ENCODE measurements at regions not wholly inside any gene's neighbourhood (a gene's known extent, or its start where the extent isn't known, plus 50 kb on each side); places are given as distances from the start of the nearest gene placed in this dataset.
A peak's percentile ranks its signal among the peaks of the same experiment; 100 is the strongest.
"Not testable (repeated sequence)": the region's sequence is repeated elsewhere in the genome, so short reads cannot be mapped to it uniquely, and the experiment has no call there.

DNA sequence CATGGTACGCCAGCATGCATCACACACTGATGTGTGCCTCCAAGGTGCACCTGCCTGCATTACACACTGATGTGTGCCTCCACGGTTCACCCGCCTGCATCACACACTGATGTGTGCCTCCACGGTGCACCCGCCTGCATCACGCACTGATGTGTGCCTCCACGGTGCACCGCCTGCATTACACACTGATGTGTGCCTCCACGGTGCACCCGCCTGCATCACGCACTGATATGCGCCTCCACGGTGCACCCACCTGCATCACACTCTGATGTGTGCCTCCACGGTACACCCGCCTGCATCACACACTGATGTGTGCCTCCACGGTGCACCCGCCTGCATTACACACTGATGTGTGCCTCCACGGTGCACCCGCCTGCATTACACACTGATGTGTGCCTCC lies 223.1 kb upstream of the SHH start:
- CTCF ChIA-PET; H3K4me3 Mint-ChIP-seq; H3K4me1 ChIP-seq (ENCODE audit: insufficient read depth, low read length); H3K27ac ChIP-seq (ENCODE audit: low read depth, low read length); H3K27me3 Mint-ChIP-seq; H3K36me3 Mint-ChIP-seq; H3K4me1 Mint-ChIP-seq; H3K27me3 ChIP-seq (ENCODE audit: insufficient read depth, low read length, poor library complexity, severe bottlenecking); H3K9me3 Mint-ChIP-seq; DNase-seq; H3K36me3 ChIP-seq (ENCODE audit: insufficient read depth, low read length); H3K27ac Mint-ChIP-seq; H3K4me3 ChIP-seq (ENCODE audit: low read length); POLR2A ChIA-PET; H3K9me3 ChIP-seq (ENCODE audit: low read length): not testable (repeated sequence)

DNA sequence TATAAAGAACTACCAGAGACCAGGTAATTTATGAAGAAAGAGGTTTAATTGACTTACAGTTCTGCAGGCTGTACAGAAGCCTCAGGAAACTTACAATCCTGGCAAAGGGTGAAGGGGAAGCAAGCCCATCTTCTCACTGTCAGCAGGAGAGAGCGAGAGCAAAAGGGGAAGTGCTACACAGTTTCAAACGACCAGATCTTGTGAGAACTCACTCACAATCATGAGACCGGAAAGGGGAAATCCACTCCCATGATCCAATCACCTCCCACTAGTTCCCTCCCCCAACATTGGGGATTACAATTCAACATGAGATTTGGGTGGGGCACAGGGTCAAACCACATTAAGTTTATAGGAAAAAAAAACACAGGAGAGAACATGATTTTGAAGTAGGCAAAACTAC lies 222.1 kb upstream of the SHH start:
- ChIA-PET CTCF (no interaction called here), POLR2A (no interaction called here)
- Histone ChIP-seq H3K9me3 (ENCODE audit: low read length) (no peaks in the 10 kb centered on the region), H3K4me1 (ENCODE audit: insufficient read depth, low read length) (no peaks in the 10 kb centered on the region), H3K27me3 (ENCODE audit: insufficient read depth, low read length, poor library complexity, severe bottlenecking) (no peaks in the 10 kb centered on the region), H3K4me3 (ENCODE audit: low read length) (no peak overlapping the region), H3K27ac (ENCODE audit: low read depth, low read length) (no peak overlapping the region), H3K36me3 (ENCODE audit: insufficient read depth, low read length) (no peaks in the 10 kb centered on the region)
- no peaks in the 10 kb centered on the region for H3K4me1 Mint-ChIP-seq
- H3K4me3 Mint-ChIP-seq, result no peak overlapping the region
- H3K27me3 Mint-ChIP-seq, result peaks cover 3 to 5% of the 10 kb centered on the region in 2 donors
- DNase-seq, result no peak
- no peaks in the 10 kb centered on the region for H3K36me3 Mint-ChIP-seq
- H3K9me3 Mint-ChIP-seq, result peaks cover 0 to 5% (median 2%) of the 10 kb centered on the region in 5 donors
- H3K27ac Mint-ChIP-seq, result peak overlapping the region in 1 of 8 donors; percentile 23

DNA sequence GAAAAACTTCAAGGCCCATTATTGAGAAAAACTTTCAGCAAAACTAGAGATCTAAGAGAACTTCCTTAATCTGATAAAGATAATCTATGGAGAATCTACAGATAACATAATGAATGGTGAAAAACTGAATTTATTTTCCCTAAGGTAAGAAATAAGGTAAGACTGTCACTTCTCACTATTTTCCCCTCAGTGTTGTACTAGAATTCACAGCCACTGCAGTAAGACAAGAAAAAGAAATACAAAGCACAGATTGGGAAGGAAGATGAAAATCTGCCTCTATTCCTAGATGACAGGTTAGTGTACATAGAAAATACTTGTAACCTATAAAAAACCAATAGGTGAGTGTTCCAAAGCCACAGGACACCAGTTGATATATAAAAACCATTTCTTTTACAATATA lies 220.7 kb upstream of the SHH start:
- peaks cover 0 to 5% (median 2%) of the 10 kb centered on the region in 5 donors for H3K9me3 Mint-ChIP-seq
- no peaks in the 10 kb centered on the region for H3K9me3 ChIP-seq (ENCODE audit: low read length)
- ChIA-PET CTCF (no interaction called here), POLR2A (no interaction called here)
- no peaks in the 10 kb centered on the region for H3K4me1 ChIP-seq (ENCODE audit: insufficient read depth, low read length)
- H3K27me3 ChIP-seq (ENCODE audit: insufficient read depth, low read length, poor library complexity, severe bottlenecking), result no peaks in the 10 kb centered on the region
- H3K36me3 Mint-ChIP-seq, result no peaks in the 10 kb centered on the region
- no peak for DNase-seq
- H3K36me3 ChIP-seq (ENCODE audit: insufficient read depth, low read length), result no peaks in the 10 kb centered on the region
- no peaks in the 10 kb centered on the region for H3K4me1 Mint-ChIP-seq
- no peak overlapping the region for H3K27ac Mint-ChIP-seq
- no peak overlapping the region for H3K4me3 ChIP-seq (ENCODE audit: low read length)
- H3K4me3 Mint-ChIP-seq, result no peak overlapping the region
- no peak overlapping the region for H3K27ac ChIP-seq (ENCODE audit: low read depth, low read length)
- H3K27me3 Mint-ChIP-seq, result peaks cover 4 to 5% of the 10 kb centered on the region in 2 donors

DNA sequence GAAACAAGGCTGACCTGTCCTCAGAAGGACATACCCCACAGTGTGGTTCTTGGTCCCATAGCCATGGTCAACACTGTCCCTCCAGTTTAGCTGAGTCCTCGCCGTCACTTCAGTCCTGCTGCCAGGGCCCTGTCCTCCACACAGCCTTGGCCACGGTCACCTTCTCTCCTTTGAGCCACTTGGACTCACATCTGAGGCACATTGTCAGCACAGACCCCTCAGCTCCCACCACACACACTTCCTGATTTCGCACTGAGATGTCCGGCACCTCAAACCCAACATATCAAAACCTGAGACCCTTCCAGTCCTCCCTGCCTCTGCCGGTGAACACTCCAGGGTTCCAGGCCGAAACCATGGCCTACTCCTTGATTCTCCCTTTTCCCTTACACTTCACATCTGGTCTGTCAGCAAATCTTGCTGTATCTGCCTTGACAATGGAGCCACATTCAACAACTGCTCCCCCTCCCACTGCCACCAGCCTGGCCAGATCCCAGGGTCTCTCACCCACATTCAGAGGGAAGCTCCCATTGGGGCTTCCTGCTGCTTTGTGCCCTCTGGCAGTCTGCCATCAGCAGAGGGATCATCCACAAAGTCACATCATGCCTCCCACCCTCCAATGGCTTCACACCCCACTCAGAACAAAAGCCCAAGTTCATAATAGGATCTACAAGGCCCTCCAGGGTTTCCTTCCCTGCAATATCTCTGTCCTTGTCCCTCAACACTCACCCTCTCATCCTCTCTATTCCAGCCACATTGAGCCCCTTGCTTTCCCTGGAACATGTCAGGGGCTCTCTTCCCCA lies 219.6 kb upstream of the SHH start:
- Histone ChIP-seq H3K27ac (ENCODE audit: low read depth, low read length) (no peak overlapping the region), H3K27me3 (ENCODE audit: insufficient read depth, low read length, poor library complexity, severe bottlenecking) (no peaks in the 10 kb centered on the region), H3K9me3 (ENCODE audit: low read length) (no peaks in the 10 kb centered on the region), H3K4me3 (ENCODE audit: low read length) (no peak overlapping the region), H3K36me3 (ENCODE audit: insufficient read depth, low read length) (no peaks in the 10 kb centered on the region), H3K4me1 (ENCODE audit: insufficient read depth, low read length) (no peaks in the 10 kb centered on the region)
- peaks cover 3 to 5% of the 10 kb centered on the region in 2 donors for H3K27me3 Mint-ChIP-seq
- ChIA-PET CTCF (no interaction called here), POLR2A (no interaction called here)
- no peak overlapping the region for H3K4me3 Mint-ChIP-seq
- H3K4me1 Mint-ChIP-seq, result no peaks in the 10 kb centered on the region
- H3K36me3 Mint-ChIP-seq, result no peaks in the 10 kb centered on the region
- H3K27ac Mint-ChIP-seq, result no peak overlapping the region
- no peak for DNase-seq
- peaks cover 0 to 5% (median 2%) of the 10 kb centered on the region in 5 donors for H3K9me3 Mint-ChIP-seq

DNA sequence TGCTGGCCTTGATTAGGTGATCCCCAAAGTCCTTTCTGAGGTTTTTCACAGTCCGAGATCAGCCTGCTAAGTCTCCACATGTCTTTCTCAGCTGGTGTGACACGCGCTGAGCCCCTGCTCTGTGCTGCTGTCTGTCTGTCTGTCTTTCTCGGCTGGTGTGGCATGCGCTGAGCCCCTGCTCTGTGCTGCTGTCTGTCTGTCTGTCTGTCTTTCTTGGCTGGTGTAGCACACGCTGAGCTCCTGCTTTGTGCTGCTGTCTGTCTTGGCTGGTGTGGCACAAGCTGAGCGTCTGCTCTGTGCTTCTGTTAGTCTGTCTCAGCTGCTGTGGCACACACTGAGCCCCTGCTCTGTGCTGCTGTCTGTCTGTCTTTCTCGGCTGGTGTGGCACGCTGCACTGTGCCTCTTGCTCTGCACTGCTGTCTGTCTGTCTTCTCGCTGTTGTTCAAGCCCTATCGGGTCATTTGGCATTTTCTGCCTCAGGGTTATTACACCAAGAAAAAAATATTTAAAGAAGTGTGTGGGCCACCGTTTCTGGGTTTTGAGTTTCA lies 217.3 kb upstream of the SHH start:
- Histone ChIP-seq H3K27ac (ENCODE audit: low read depth, low read length) (no peak overlapping the region), H3K9me3 (ENCODE audit: low read length) (no peaks in the 10 kb centered on the region), H3K27me3 (ENCODE audit: insufficient read depth, low read length, poor library complexity, severe bottlenecking) (no peaks in the 10 kb centered on the region), H3K36me3 (ENCODE audit: insufficient read depth, low read length) (no peaks in the 10 kb centered on the region), H3K4me3 (ENCODE audit: low read length) (no peak overlapping the region), H3K4me1 (ENCODE audit: insufficient read depth, low read length) (no peaks in the 10 kb centered on the region)
- DNase-seq, result no peak
- CTCF ChIA-PET, result no interaction called here
- H3K4me3 Mint-ChIP-seq, result no peak overlapping the region
- H3K27me3 Mint-ChIP-seq, result peaks cover 3 to 5% of the 10 kb centered on the region in 2 donors
- no peak overlapping the region for H3K27ac Mint-ChIP-seq
- H3K36me3 Mint-ChIP-seq, result no peaks in the 10 kb centered on the region
- H3K9me3 Mint-ChIP-seq, result peaks cover 0 to 5% (median 2%) of the 10 kb centered on the region in 5 donors
- POLR2A ChIA-PET, result no interaction called here
- no peaks in the 10 kb centered on the region for H3K4me1 Mint-ChIP-seq

DNA sequence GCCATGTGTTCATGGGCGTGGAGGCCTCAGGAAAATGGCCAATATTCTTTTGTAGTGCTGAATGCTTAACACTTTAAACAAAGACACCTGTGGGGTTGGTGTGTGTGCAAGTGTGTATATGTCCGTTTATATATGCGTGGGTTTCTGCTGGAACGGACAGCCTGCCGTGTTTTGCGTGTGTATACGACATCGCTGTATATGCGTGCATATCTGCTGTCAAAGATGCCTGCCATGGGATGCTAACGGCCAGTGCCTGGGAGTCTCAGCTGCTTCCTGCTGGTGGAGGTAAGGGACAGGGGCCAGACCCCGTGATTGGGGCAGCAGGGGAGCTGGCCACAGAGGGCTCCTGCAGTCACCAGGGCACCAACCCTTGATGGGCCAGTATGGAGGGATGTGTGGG lies 216.3 kb upstream of the SHH start:
- Histone ChIP-seq H3K9me3 (ENCODE audit: low read length) (no peaks in the 10 kb centered on the region), H3K4me1 (ENCODE audit: insufficient read depth, low read length) (no peaks in the 10 kb centered on the region), H3K27ac (ENCODE audit: low read depth, low read length) (no peak overlapping the region), H3K27me3 (ENCODE audit: insufficient read depth, low read length, poor library complexity, severe bottlenecking) (no peaks in the 10 kb centered on the region), H3K4me3 (ENCODE audit: low read length) (no peak overlapping the region), H3K36me3 (ENCODE audit: insufficient read depth, low read length) (no peaks in the 10 kb centered on the region)
- no peaks in the 10 kb centered on the region for H3K4me1 Mint-ChIP-seq
- H3K36me3 Mint-ChIP-seq, result no peaks in the 10 kb centered on the region
- no peak overlapping the region for H3K27ac Mint-ChIP-seq
- POLR2A ChIA-PET, result no interaction called here
- DNase-seq, result no peak
- no peak overlapping the region for H3K4me3 Mint-ChIP-seq
- H3K9me3 Mint-ChIP-seq, result peaks cover 0 to 5% (median 2%) of the 10 kb centered on the region in 5 donors
- H3K27me3 Mint-ChIP-seq, result peaks cover 3 to 5% of the 10 kb centered on the region in 2 donors
- CTCF ChIA-PET, result no interaction called here

DNA sequence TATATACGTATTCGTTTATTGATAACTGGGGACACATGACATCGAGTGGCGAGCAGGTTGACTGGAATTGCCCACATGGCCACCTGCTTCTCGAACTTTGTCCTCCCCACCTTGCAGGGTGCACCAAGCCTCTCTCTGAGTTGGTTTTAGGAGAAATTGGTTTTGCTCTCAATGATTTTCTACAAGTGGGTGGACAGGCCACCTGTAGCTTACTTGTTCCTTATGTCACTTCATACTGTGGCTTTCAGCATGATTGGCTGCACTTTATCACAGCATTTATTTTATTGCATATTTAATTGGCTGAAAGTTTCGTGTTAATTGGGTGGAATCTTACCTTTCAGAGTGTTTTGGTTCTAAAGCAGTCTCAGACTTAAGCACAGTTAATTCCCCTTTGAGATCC lies 215.6 kb upstream of the SHH start:
- peaks cover 3 to 5% of the 10 kb centered on the region in 2 donors for H3K27me3 Mint-ChIP-seq
- Histone ChIP-seq H3K27me3 (ENCODE audit: insufficient read depth, low read length, poor library complexity, severe bottlenecking) (no peaks in the 10 kb centered on the region), H3K36me3 (ENCODE audit: insufficient read depth, low read length) (no peaks in the 10 kb centered on the region), H3K9me3 (ENCODE audit: low read length) (no peaks in the 10 kb centered on the region), H3K27ac (ENCODE audit: low read depth, low read length) (no peak overlapping the region), H3K4me1 (ENCODE audit: insufficient read depth, low read length) (no peaks in the 10 kb centered on the region), H3K4me3 (ENCODE audit: low read length) (no peak overlapping the region)
- CTCF ChIA-PET, result no interaction called here
- no peak overlapping the region for H3K27ac Mint-ChIP-seq
- POLR2A ChIA-PET, result no interaction called here
- DNase-seq, result no peak
- H3K36me3 Mint-ChIP-seq, result no peaks in the 10 kb centered on the region
- H3K4me1 Mint-ChIP-seq, result no peaks in the 10 kb centered on the region
- H3K4me3 Mint-ChIP-seq, result no peak overlapping the region
- peaks cover 0 to 2% (median 2%) of the 10 kb centered on the region in 5 donors for H3K9me3 Mint-ChIP-seq

DNA sequence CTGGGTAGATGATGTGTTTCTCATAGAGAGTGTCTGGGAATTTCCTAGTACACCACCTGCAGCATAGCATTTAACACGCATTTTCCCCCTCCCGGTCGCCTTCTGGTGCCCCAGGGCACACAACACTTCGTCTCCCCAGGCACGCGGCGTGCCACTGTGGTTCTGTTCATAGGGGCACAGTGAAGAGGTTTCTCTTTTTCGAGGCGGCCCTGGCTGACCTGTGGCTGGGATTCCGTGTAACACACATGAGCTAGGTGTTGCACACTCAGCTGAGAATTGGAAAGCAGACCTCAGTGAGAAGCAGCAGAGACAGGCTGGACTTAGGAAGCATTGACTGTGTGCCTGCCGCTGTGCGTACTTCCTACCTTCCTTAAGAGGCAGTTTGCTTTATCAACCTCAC lies 214.3 kb upstream of the SHH start:
- no peak for DNase-seq
- Mint-ChIP-seq H3K4me3 (no peak overlapping the region), H3K9me3 (peaks cover 0 to 2% (median 0%) of the 10 kb centered on the region in 5 donors), H3K36me3 (no peaks in the 10 kb centered on the region), H3K4me1 (no peaks in the 10 kb centered on the region), H3K27ac (no peak overlapping the region), H3K27me3 (peaks cover 1 to 5% of the 10 kb centered on the region in 2 donors)
- no peaks in the 10 kb centered on the region for H3K9me3 ChIP-seq (ENCODE audit: low read length)
- no peaks in the 10 kb centered on the region for H3K27me3 ChIP-seq (ENCODE audit: insufficient read depth, low read length, poor library complexity, severe bottlenecking)
- H3K4me1 ChIP-seq (ENCODE audit: insufficient read depth, low read length), result no peaks in the 10 kb centered on the region
- H3K4me3 ChIP-seq (ENCODE audit: low read length), result no peak overlapping the region
- no peaks in the 10 kb centered on the region for H3K36me3 ChIP-seq (ENCODE audit: insufficient read depth, low read length)
- POLR2A ChIA-PET, result no interaction called here
- CTCF ChIA-PET, result no interaction called here
- H3K27ac ChIP-seq (ENCODE audit: low read depth, low read length), result no peak overlapping the region

All from CD8-positive, alpha-beta memory T cell (primary cell).